MCF 10A (cell line): ENCODE measurements at regions not wholly inside any gene's neighbourhood (a gene's known extent, or its start where the extent isn't known, plus 50 kb on each side); places are given as distances from the start of the nearest gene placed in this dataset.

Experiments used
- BruUV-seq: library from RNA; stranded (reverse); fragments of 400-500 nt; replicated peaks from 2 replicates; lab custom pipeline; 2021; lab: Mats Ljungman, UMichigan
- CTCF ChIA-PET: fragments of 300-600 bp; sonication (Branson Sonifier 250); formaldehyde crosslinking; extraction: SDS; loops from one replicate; lab custom pipeline; 2021; ENCODE audit warnings: antibody characterized with exemption, inconsistent platforms; lab: Yijun Ruan, JAX
- POLR2A ChIA-PET: fragments of 300-600, 350-650 bp; sonication (Branson Sonifier 250); formaldehyde crosslinking; extraction: SDS; loops from one replicate; lab custom pipeline; 2020; ENCODE audit warnings: antibody characterized with exemption, inconsistent platforms; lab: Yijun Ruan, JAX
- DNase-seq: peaks from one replicate; pipeline ENCODE4 v3.0.0-alpha.2; 2018; ENCODE audit not compliant: unreplicated experiment
- H3K27ac Mint-ChIP-seq: one replicate; pipeline ENCODE4 v1.8.0; 2022; ENCODE audit warnings: mild to moderate bottlenecking, low read depth, mixed read lengths; ENCODE audit not compliant: unreplicated experiment
- H3K27me3 Mint-ChIP-seq: one replicate; pipeline ENCODE4 v1.8.0; 2022; ENCODE audit warnings: mixed read lengths; ENCODE audit not compliant: insufficient read depth, unreplicated experiment
- H3K36me3 Mint-ChIP-seq: one replicate; pipeline ENCODE4 v1.8.0; 2022; ENCODE audit warnings: mild to moderate bottlenecking, moderate library complexity, mixed read lengths; ENCODE audit not compliant: insufficient read depth, unreplicated experiment
- H3K4me1 Mint-ChIP-seq: one replicate; pipeline ENCODE4 v1.8.0; 2022; ENCODE audit warnings: mixed read lengths; ENCODE audit not compliant: insufficient read depth, unreplicated experiment
- H3K4me3 Mint-ChIP-seq: one replicate; pipeline ENCODE4 v1.8.0; 2022; ENCODE audit warnings: mild to moderate bottlenecking, moderate library complexity, mixed read lengths; ENCODE audit not compliant: unreplicated experiment
- H3K9me3 Mint-ChIP-seq: one replicate; pipeline ENCODE4 v1.8.0; 2022; ENCODE audit warnings: mixed read lengths; ENCODE audit not compliant: unreplicated experiment
- intact Hi-C: fragments of 100-400 bp; cut with micrococcal nuclease; formaldehyde crosslinking; loops from 2 replicates; pipeline ENCODE4 v1.14.1; 2022
- TF ChIP-seq, protein P1 (sequence below): fragments of 200-600 bp; IDR thresholded peaks from one replicate; pipeline ENCODE4 v1.8.0; 2022; ENCODE audit warnings: antibody characterized with exemption, mild to moderate bottlenecking; ENCODE audit not compliant: unreplicated experiment

- Mint-ChIP-seq H3K36me3 (no peaks in the 10 kb centered on the region), H3K27ac (no peak overlapping the region), H3K27me3 (peaks cover 30% of the 10 kb centered on the region), H3K9me3 (no peaks in the 10 kb centered on the region), H3K4me1 (no peaks in the 10 kb centered on the region), H3K4me3 (no peak overlapping the region)
- CTCF ChIA-PET: no interaction called here
- POLR2A ChIA-PET: no interaction called here
- DNase-seq: no peak
- TF ChIP-seq, protein P1, sequence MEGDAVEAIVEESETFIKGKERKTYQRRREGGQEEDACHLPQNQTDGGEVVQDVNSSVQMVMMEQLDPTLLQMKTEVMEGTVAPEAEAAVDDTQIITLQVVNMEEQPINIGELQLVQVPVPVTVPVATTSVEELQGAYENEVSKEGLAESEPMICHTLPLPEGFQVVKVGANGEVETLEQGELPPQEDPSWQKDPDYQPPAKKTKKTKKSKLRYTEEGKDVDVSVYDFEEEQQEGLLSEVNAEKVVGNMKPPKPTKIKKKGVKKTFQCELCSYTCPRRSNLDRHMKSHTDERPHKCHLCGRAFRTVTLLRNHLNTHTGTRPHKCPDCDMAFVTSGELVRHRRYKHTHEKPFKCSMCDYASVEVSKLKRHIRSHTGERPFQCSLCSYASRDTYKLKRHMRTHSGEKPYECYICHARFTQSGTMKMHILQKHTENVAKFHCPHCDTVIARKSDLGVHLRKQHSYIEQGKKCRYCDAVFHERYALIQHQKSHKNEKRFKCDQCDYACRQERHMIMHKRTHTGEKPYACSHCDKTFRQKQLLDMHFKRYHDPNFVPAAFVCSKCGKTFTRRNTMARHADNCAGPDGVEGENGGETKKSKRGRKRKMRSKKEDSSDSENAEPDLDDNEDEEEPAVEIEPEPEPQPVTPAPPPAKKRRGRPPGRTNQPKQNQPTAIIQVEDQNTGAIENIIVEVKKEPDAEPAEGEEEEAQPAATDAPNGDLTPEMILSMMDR: no peak
- no TSS peak for BruUV-seq
- intact Hi-C loops: no loop called here
These were observed 147.9 kb downstream of the UNC5CL start for GRCh38 chr6:40891131-40891530.

- POLR2A ChIA-PET: no interaction called here
- intact Hi-C loops: no loop called here
- no peaks in the 10 kb centered on the region for H3K9me3 Mint-ChIP-seq
These were observed 149.7 kb downstream of the UNC5CL start for GRCh38 chr6:40889137-40889832.

DNA sequence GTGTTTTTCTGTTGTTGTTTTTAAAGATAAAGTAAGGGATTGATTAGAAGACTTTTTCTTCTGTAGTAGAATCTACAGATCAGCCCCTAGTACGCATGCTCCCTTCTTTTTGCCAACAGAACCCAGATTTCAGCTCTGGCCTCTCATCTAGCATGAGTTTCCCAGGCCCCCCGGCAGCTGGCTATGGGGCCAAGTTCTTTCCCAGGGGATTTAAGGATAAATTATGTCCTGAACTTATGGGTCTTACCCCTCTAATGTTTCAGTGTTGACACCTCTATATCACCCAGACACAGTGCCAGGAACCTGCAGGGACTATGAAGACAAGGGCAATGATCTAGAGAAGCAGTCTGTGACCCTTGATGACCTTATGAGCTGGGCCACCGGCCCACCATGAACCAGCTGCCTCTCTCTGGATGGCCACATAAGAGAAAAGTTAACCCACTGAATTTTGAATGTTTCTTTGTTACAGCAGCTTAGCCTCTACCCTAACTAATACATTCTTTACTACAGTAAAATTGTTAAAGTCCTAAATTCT lies 150.5 kb downstream of the UNC5CL start:
- BruUV-seq: no TSS peak
- intact Hi-C loops: no loop called here
- peaks cover 55% of the 10 kb centered on the region for H3K27me3 Mint-ChIP-seq
- H3K27ac Mint-ChIP-seq: no peak overlapping the region
- no peaks in the 10 kb centered on the region for H3K36me3 Mint-ChIP-seq
- DNase-seq: no peak
- TF ChIP-seq, protein P1: no peak
- POLR2A ChIA-PET: no interaction called here
- no peak overlapping the region for H3K4me3 Mint-ChIP-seq
- CTCF ChIA-PET: interaction anchor here (0.5 to 1.2 kb wide), 5 partner anchors 18 to 669 kb away, joined by 3 to 5 read pairs (median 4); no protein-coding TSS in a partner anchor
- no peaks in the 10 kb centered on the region for H3K4me1 Mint-ChIP-seq
- no peaks in the 10 kb centered on the region for H3K9me3 Mint-ChIP-seq

More at GRCh38 chr6:40889137-40889832, 149.7 kb downstream of the UNC5CL start:
- TF ChIP-seq, protein P1: no peak
- no peak for DNase-seq
- CTCF ChIA-PET: interaction anchor here (0.5 to 1.2 kb wide), 6 partner anchors 9 to 670 kb away, joined by 3 to 5 read pairs (median 4); no protein-coding TSS in a partner anchor
- Mint-ChIP-seq H3K4me3 (no peak overlapping the region), H3K27ac (no peak overlapping the region), H3K36me3 (no peaks in the 10 kb centered on the region), H3K4me1 (no peaks in the 10 kb centered on the region), H3K27me3 (peaks cover 48% of the 10 kb centered on the region)
- no TSS peak for BruUV-seq

DNA sequence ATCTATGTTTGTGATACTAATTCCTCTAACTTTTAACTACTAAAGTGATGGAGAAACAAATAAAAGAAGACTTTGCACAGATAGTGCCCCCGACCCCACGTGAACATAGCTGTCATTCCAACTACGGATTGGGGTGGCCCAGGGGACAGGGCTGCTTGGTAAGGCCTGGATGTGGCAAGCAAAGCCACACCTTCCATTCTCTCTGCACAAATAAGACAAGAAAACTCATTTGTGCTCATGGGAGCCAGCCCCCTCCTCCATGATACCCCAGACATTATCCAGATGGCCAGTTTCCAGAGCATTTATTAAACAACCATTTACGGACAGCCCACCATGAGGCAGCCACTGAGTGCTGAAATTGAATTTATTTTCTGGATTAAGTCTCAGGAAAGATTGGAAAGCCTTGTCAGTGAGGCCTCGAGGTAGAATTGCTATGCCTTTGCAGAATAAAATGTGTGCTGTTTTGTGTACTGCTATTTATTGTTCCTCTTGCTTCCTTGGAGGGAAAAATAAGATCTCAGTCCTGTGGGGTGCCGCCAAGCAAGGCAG lies 151.2 kb downstream of the UNC5CL start:
- peaks cover 53% of the 10 kb centered on the region for H3K27me3 Mint-ChIP-seq
- no peak for DNase-seq
- H3K36me3 Mint-ChIP-seq: no peaks in the 10 kb centered on the region
- ChIA-PET POLR2A (no interaction called here), CTCF (interaction anchor here (1.2 kb wide), 1 partner anchor 141 kb away, joined by 5 read pairs; no protein-coding TSS in a partner anchor)
- H3K4me3 Mint-ChIP-seq: no peak overlapping the region
- TF ChIP-seq, protein P1: no peak
- H3K27ac Mint-ChIP-seq: no peak overlapping the region
- H3K9me3 Mint-ChIP-seq: no peaks in the 10 kb centered on the region
- H3K4me1 Mint-ChIP-seq: no peaks in the 10 kb centered on the region
- no TSS peak for BruUV-seq
- intact Hi-C loops: no loop called here
